SK-N-SH (cell line): ENCODE measurements at regions not wholly inside any gene's neighbourhood (a gene's known extent, or its start where the extent isn't known, plus 50 kb on each side); places are given as distances from the start of the nearest gene placed in this dataset.

ENCODE experiments used
- CTCF ChIA-PET: fragments of 300-600, 350-600 bp; formaldehyde crosslinking; extraction: SDS; loops from one replicate; lab custom pipeline; 2021; lab: Yijun Ruan, JAX
- POLR2A ChIA-PET: fragments of 350-600 bp; sonication (Branson Sonifier 250); formaldehyde crosslinking; extraction: SDS; loops from one replicate; lab custom pipeline; 2020; ENCODE audit warnings: antibody characterized with exemption, inconsistent platforms; lab: Yijun Ruan, JAX
- DNase-seq: peaks from one replicate; pipeline ENCODE4 v3.0.0; 2012
- H2AFZ ChIP-seq: fragments of 200-600 bp; sonication (generic); 2 replicates; pipeline ENCODE4 v1.8.1; 2016; ENCODE audit warnings: antibody characterized with exemption, mild to moderate bottlenecking, low read depth
- H3F3A ChIP-seq: fragments of 200-600 bp; sonication (generic); replicated peaks from 2 replicates; pipeline ENCODE3; 2016; ENCODE audit warnings: antibody characterized with exemption, mild to moderate bottlenecking; ENCODE audit not compliant: insufficient read depth
- H3K27ac ChIP-seq, 2 experiments: fragments of 200-500 bp in 1 of 2; fragments of 200-600 bp in 1 of 2; sonication (Bioruptor generic) in 1 of 2; sonication (generic), shearing (Covaris generic) in 1 of 2; 2 replicates each; pipeline versions ENCODE4 v1.5.1 to v1.6.1; 2014 to 2016; ENCODE audit warnings: low read depth in 2 of 2, inconsistent platforms in 1 of 2, low read length in 1 of 2, mild to moderate bottlenecking in 1 of 2, mixed read lengths in 1 of 2
- H3K27me3 ChIP-seq: fragments of 200-600 bp; sonication (generic), shearing (Covaris generic); 2 replicates; pipeline ENCODE4 v1.6.1; 2016; ENCODE audit warnings: mixed run types; ENCODE audit not compliant: insufficient read depth
- H3K36me3 ChIP-seq, 2 experiments: fragments of 200-500 bp in 1 of 2; fragments of 200-600 bp in 1 of 2; sonication (Bioruptor generic) in 1 of 2; sonication (generic) in 1 of 2; replicated peaks in 1 of 2; 2 replicates each; pipeline versions ENCODE3 to v1.5.1; 2014 to 2016; ENCODE audit warnings: low read length in 1 of 2, mild to moderate bottlenecking in 1 of 2; ENCODE audit not compliant: insufficient read depth in 2 of 2, control insufficient read depth in 1 of 2
- H3K4me1 ChIP-seq, 2 experiments: fragments of 200-500 bp in 1 of 2; fragments of 200-600 bp in 1 of 2; sonication (Bioruptor generic) in 1 of 2; sonication (generic), shearing (Covaris generic) in 1 of 2; 2 replicates each; pipeline versions ENCODE4 v1.5.1 to v1.6.1; 2014 to 2016; ENCODE audit warnings: low read depth in 1 of 2, low read length in 1 of 2, mixed run types in 1 of 2; ENCODE audit not compliant: insufficient read depth in 2 of 2, control insufficient read depth in 1 of 2
- H3K4me2 ChIP-seq: fragments of 200-600 bp; sonication (generic), shearing (Covaris generic); 2 replicates; pipeline ENCODE4 v1.6.1; 2017; ENCODE audit warnings: mixed run types
- H3K4me3 ChIP-seq, 2 experiments: fragments of 200-500 bp in 1 of 2; fragments of 200-600 bp in 1 of 2; sonication (Bioruptor generic) in 1 of 2; sonication (generic), shearing (Covaris generic) in 1 of 2; 2 replicates each; pipeline versions ENCODE4 v1.5.1 to v1.8.1; 2014 to 2016; ENCODE audit warnings: low read depth in 2 of 2, inconsistent platforms in 1 of 2, low read length in 1 of 2, mild to moderate bottlenecking in 1 of 2, mixed read lengths in 1 of 2, moderate library complexity in 1 of 2
- H3K79me2 ChIP-seq: fragments of 200-600 bp; sonication (generic); 2 replicates; pipeline ENCODE4 v1.8.1; 2017; ENCODE audit warnings: mild to moderate bottlenecking; ENCODE audit not compliant: insufficient read depth
- H3K9ac ChIP-seq: fragments of 200-600 bp; sonication (generic); 2 replicates; pipeline ENCODE4 v1.6.1; 2017; ENCODE audit warnings: mixed run types
- H3K9me2 ChIP-seq: fragments of 200-600 bp; sonication (generic); 2 replicates; pipeline ENCODE4 v1.6.1; 2017; ENCODE audit warnings: mixed run types
- H3K9me3 ChIP-seq: fragments of 200-600 bp; sonication (generic); 2 replicates; pipeline ENCODE4 v1.6.1; 2017; ENCODE audit warnings: mixed run types, mild to moderate bottlenecking, moderate library complexity
- H4K20me1 ChIP-seq: fragments of 200-600 bp; sonication (generic); 2 replicates; pipeline ENCODE4 v1.6.1; 2017; ENCODE audit warnings: mild to moderate bottlenecking, mixed run types; ENCODE audit not compliant: insufficient read depth
- CHD2 ChIP-seq: fragments of 150-350 bp; IDR thresholded peaks from 2 replicates; pipeline ENCODE4 v1.6.1; 2018; ENCODE audit warnings: low read length; ENCODE audit not compliant: partially characterized antibody
- EZH2phosphoT487 ChIP-seq: fragments of 200-600 bp; sonication (generic); IDR thresholded peaks from 2 replicates; pipeline ENCODE4 v1.6.1; 2017; ENCODE audit warnings: low read depth, mixed run types, mild to moderate bottlenecking, antibody characterized with exemption, moderate library complexity, borderline replicate concordance
- FOSL2 ChIP-seq: IDR thresholded peaks from 2 replicates; pipeline ENCODE4 v1.4.0; 2012; ENCODE audit warnings: low read depth, mild to moderate bottlenecking, moderate library complexity, borderline replicate concordance
- GABPA ChIP-seq: IDR thresholded peaks from 2 replicates; pipeline ENCODE4 v1.4.0; 2012; ENCODE audit warnings: low read depth, mild to moderate bottlenecking
- GATA2 ChIP-seq: sonication (generic); formaldehyde crosslinking; IDR thresholded peaks from 2 replicates; pipeline ENCODE4 v1.5.0; 2020; ENCODE audit warnings: mild to moderate bottlenecking, missing genetic modification reagents
- MEF2A ChIP-seq: IDR thresholded peaks from 2 replicates; pipeline ENCODE4 v1.4.0; 2012; ENCODE audit warnings: low read depth, borderline replicate concordance
- MXI1 ChIP-seq: IDR thresholded peaks from 2 replicates; pipeline ENCODE4 v1.6.1; 2012; ENCODE audit warnings: mild to moderate bottlenecking, low read depth, low read length, improper control_type of control experiment
- NRF1 ChIP-seq: IDR thresholded peaks from 2 replicates; pipeline ENCODE4 v1.6.1; 2012; ENCODE audit warnings: low read depth, mild to moderate bottlenecking, low read length
- RAD21 ChIP-seq: IDR thresholded peaks from 2 replicates; pipeline ENCODE4 v1.6.1; 2012; ENCODE audit warnings: mild to moderate bottlenecking, low read length
- RCOR1 ChIP-seq: fragments of 150-350 bp; IDR thresholded peaks from 2 replicates; pipeline ENCODE4 v1.6.1; 2017; ENCODE audit warnings: antibody characterized with exemption, low read length
- RXRA ChIP-seq: IDR thresholded peaks from 2 replicates; pipeline ENCODE4 v1.4.0; 2012; ENCODE audit warnings: low read depth, mild to moderate bottlenecking, borderline replicate concordance
- SMC3 ChIP-seq: IDR thresholded peaks from 2 replicates; pipeline ENCODE4 v1.6.1; 2012; ENCODE audit warnings: low read depth, low read length, improper control_type of control experiment
- TAF1 ChIP-seq: IDR thresholded peaks from 2 replicates; pipeline ENCODE4 v1.6.1; 2012; ENCODE audit warnings: low read depth, mild to moderate bottlenecking, low read length, moderate library complexity, borderline replicate concordance
- TEAD4 ChIP-seq: IDR thresholded peaks from 2 replicates; pipeline ENCODE4 v1.4.0; 2012; ENCODE audit warnings: mild to moderate bottlenecking, borderline replicate concordance; ENCODE audit not compliant: insufficient read depth
- YY1 ChIP-seq: IDR thresholded peaks from 2 replicates; pipeline ENCODE4 v1.4.0; 2012; ENCODE audit warnings: low read depth, mild to moderate bottlenecking
- WGBS: methylation state at CpG from one replicate; pipeline ENCODE4 v1.1.6; 2017; ENCODE audit warnings: low lambda C conversion rate; 5-methylcytosine and 5-hydroxymethylcytosine counted together
- TF ChIP-seq, protein P1 (sequence below): IDR thresholded peaks from 2 replicates; pipeline ENCODE4; 2012
- TF ChIP-seq, protein P2 (sequence below): fragments of 150-350 bp; IDR thresholded peaks from 2 replicates; pipeline ENCODE4 v1.6.1; 2016; ENCODE audit warnings: mild to moderate bottlenecking, low read depth, low read length
- TF ChIP-seq, protein P3 (sequence below): fragments of 150-350 bp; IDR thresholded peaks from 2 replicates; pipeline ENCODE4 v1.6.1; 2017; ENCODE audit warnings: antibody characterized with exemption, low read length, low read depth, borderline replicate concordance
- TF ChIP-seq, protein P4 (sequence below): fragments of 200-600 bp; sonication (generic); IDR thresholded peaks from 2 replicates; pipeline ENCODE4 v1.6.1; 2017; ENCODE audit warnings: antibody characterized with exemption, mild to moderate bottlenecking, moderate library complexity
- TF ChIP-seq, protein P5 (sequence below): IDR thresholded peaks from 2 replicates; pipeline ENCODE4 v1.6.1; 2012; ENCODE audit warnings: mild to moderate bottlenecking, low read depth, low read length, moderate library complexity

DNA sequence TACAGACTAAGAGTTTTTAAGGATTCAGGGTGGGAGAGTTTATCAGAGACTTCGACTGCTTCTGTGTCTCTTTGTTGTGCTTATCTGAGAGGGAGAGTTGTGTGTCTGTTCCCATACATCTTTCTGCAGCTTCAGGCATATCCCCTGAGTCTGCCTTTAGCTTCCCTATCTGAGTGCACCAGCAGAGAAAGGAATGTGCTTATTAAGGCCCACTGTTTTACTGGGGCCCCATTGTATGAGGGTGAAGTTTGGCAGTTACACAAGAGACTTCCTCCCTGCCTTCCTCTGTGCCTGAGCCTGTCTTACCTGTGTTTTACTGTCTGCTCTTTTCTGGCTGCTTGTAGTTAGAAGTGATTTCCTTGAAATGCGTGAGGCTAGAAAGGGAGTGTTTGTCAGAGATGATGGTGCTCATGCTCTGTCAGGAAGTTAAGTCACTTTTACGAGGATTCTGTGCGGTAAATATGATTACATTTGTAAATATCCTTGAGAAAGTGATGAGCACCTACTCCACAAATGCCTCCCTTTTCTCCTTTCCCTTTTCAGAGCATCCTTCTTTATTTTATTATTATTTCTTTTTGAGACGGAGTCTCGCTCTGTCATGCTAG, 1228.9 kb upstream of the MIR17HG start:
- 76% methylated on average over 6 of the region's 6 CpGs for WGBS
- CTCF ChIA-PET: no interaction called here

GRCh38 chr13:90120026-90120425, 1227.5 kb upstream of the MIR17HG start:
- no peaks in the 10 kb centered on the region for H3K9me2 ChIP-seq
- H3K9me3 ChIP-seq: no peaks in the 10 kb centered on the region
- no peak for DNase-seq
- H3K27me3 ChIP-seq: no peaks in the 10 kb centered on the region
- ChIA-PET POLR2A (no interaction called here), CTCF (no interaction called here)
- H3K36me3 ChIP-seq: no peaks in the 10 kb centered on the region
- no peak overlapping the region for H3K4me2 ChIP-seq
- 58% methylated on average over 1 of the region's 1 CpG for WGBS
- no peak overlapping the region for H3K4me3 ChIP-seq
- H3K9ac ChIP-seq: no peak overlapping the region
- H3K79me2 ChIP-seq: no peaks in the 10 kb centered on the region
- H3K27ac ChIP-seq: no peak overlapping the region
- no peaks in the 10 kb centered on the region for H4K20me1 ChIP-seq
- H3F3A ChIP-seq: no peaks in the 10 kb centered on the region
- H3K4me1 ChIP-seq: no peaks in the 10 kb centered on the region
- H2AFZ ChIP-seq: no peak overlapping the region
- no peak for TF ChIP-seq YY1
- no peak for TF ChIP-seq FOSL2
- TF ChIP-seq, protein P1, sequence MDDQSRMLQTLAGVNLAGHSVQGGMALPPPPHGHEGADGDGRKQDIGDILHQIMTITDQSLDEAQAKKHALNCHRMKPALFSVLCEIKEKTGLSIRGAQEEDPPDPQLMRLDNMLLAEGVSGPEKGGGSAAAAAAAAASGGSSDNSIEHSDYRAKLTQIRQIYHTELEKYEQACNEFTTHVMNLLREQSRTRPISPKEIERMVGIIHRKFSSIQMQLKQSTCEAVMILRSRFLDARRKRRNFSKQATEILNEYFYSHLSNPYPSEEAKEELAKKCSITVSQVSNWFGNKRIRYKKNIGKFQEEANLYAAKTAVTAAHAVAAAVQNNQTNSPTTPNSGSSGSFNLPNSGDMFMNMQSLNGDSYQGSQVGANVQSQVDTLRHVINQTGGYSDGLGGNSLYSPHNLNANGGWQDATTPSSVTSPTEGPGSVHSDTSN: no peak
- no peak for TF ChIP-seq TEAD4
- TF ChIP-seq MEF2A: no peak
- TF ChIP-seq EZH2phosphoT487: no peak
- TF ChIP-seq SMC3: no peak
- TF ChIP-seq, protein P2, sequence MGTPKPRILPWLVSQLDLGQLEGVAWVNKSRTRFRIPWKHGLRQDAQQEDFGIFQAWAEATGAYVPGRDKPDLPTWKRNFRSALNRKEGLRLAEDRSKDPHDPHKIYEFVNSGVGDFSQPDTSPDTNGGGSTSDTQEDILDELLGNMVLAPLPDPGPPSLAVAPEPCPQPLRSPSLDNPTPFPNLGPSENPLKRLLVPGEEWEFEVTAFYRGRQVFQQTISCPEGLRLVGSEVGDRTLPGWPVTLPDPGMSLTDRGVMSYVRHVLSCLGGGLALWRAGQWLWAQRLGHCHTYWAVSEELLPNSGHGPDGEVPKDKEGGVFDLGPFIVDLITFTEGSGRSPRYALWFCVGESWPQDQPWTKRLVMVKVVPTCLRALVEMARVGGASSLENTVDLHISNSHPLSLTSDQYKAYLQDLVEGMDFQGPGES: no peak
- TF ChIP-seq MXI1: no peak
- no peak for TF ChIP-seq RCOR1
- TF ChIP-seq, protein P3, sequence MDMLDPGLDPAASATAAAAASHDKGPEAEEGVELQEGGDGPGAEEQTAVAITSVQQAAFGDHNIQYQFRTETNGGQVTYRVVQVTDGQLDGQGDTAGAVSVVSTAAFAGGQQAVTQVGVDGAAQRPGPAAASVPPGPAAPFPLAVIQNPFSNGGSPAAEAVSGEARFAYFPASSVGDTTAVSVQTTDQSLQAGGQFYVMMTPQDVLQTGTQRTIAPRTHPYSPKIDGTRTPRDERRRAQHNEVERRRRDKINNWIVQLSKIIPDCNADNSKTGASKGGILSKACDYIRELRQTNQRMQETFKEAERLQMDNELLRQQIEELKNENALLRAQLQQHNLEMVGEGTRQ: no peak
- no peak for TF ChIP-seq CHD2
- TF ChIP-seq NRF1: no peak
- TF ChIP-seq, protein P4, sequence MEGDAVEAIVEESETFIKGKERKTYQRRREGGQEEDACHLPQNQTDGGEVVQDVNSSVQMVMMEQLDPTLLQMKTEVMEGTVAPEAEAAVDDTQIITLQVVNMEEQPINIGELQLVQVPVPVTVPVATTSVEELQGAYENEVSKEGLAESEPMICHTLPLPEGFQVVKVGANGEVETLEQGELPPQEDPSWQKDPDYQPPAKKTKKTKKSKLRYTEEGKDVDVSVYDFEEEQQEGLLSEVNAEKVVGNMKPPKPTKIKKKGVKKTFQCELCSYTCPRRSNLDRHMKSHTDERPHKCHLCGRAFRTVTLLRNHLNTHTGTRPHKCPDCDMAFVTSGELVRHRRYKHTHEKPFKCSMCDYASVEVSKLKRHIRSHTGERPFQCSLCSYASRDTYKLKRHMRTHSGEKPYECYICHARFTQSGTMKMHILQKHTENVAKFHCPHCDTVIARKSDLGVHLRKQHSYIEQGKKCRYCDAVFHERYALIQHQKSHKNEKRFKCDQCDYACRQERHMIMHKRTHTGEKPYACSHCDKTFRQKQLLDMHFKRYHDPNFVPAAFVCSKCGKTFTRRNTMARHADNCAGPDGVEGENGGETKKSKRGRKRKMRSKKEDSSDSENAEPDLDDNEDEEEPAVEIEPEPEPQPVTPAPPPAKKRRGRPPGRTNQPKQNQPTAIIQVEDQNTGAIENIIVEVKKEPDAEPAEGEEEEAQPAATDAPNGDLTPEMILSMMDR: no peak
- TF ChIP-seq, protein P5, sequence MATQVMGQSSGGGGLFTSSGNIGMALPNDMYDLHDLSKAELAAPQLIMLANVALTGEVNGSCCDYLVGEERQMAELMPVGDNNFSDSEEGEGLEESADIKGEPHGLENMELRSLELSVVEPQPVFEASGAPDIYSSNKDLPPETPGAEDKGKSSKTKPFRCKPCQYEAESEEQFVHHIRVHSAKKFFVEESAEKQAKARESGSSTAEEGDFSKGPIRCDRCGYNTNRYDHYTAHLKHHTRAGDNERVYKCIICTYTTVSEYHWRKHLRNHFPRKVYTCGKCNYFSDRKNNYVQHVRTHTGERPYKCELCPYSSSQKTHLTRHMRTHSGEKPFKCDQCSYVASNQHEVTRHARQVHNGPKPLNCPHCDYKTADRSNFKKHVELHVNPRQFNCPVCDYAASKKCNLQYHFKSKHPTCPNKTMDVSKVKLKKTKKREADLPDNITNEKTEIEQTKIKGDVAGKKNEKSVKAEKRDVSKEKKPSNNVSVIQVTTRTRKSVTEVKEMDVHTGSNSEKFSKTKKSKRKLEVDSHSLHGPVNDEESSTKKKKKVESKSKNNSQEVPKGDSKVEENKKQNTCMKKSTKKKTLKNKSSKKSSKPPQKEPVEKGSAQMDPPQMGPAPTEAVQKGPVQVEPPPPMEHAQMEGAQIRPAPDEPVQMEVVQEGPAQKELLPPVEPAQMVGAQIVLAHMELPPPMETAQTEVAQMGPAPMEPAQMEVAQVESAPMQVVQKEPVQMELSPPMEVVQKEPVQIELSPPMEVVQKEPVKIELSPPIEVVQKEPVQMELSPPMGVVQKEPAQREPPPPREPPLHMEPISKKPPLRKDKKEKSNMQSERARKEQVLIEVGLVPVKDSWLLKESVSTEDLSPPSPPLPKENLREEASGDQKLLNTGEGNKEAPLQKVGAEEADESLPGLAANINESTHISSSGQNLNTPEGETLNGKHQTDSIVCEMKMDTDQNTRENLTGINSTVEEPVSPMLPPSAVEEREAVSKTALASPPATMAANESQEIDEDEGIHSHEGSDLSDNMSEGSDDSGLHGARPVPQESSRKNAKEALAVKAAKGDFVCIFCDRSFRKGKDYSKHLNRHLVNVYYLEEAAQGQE: no peak
- no peak for TF ChIP-seq RXRA
- no peak for TF ChIP-seq TAF1

More for the DNA sequence above, 1228.9 kb upstream of the MIR17HG start:
- no peaks in the 10 kb centered on the region for H3K79me2 ChIP-seq
- H3K4me1 ChIP-seq: no peaks in the 10 kb centered on the region
- H3K9ac ChIP-seq: no peak overlapping the region
- no peak overlapping the region for H3K4me2 ChIP-seq
- no peak overlapping the region for H2AFZ ChIP-seq
- H3K9me2 ChIP-seq: no peaks in the 10 kb centered on the region
- TF ChIP-seq GATA2 (CRISPR knock-in tag) (no peak), GABPA (no peak), EZH2phosphoT487 (no peak), RAD21 (no peak), SMC3 (no peak)
- no peak overlapping the region for H3K27ac ChIP-seq
- no peaks in the 10 kb centered on the region for H3K27me3 ChIP-seq
- no peaks in the 10 kb centered on the region for H3F3A ChIP-seq
- H3K9me3 ChIP-seq: no peaks in the 10 kb centered on the region
- H3K36me3 ChIP-seq: no peaks in the 10 kb centered on the region
- H3K4me3 ChIP-seq: no peak overlapping the region
- no peaks in the 10 kb centered on the region for H4K20me1 ChIP-seq
- no peak for DNase-seq
- POLR2A ChIA-PET: no interaction called here
